Panc1 (cell line): ENCODE measurements at regions not wholly inside any gene's neighbourhood (a gene's known extent, or its start where the extent isn't known, plus 50 kb on each side); places are given as distances from the start of the nearest gene placed in this dataset.

Experiments
- ATAC-seq: fragments of 200-7000 bp; cut with Tn5 transposase; 2 replicates; pipeline ENCODE4 v1.9.1; 2020; ENCODE audit warnings: mild to moderate bottlenecking, moderate library complexity
- BruUV-seq: library from RNA; stranded (reverse); fragments of 400-500 nt; replicated peaks from 2 replicates; lab custom pipeline; 2021; lab: Mats Ljungman, UMichigan
- CTCF ChIA-PET: fragments of 300-600 bp; sonication (Branson Sonifier 250); formaldehyde crosslinking; loops from one replicate; lab custom pipeline; 2022; ENCODE audit warnings: antibody characterized with exemption; lab: Charles Lee
- POLR2A ChIA-PET: fragments of 300-600 bp; sonication (Branson Sonifier 250); formaldehyde crosslinking; loops from one replicate; lab custom pipeline; 2022; ENCODE audit warnings: antibody characterized with exemption; lab: Charles Lee
- DNase-seq: peaks from one replicate; pipeline ENCODE4 v3.0.0-alpha.2; 2010; ENCODE audit warnings: low read depth, low spot score
- H3K27ac ChIP-seq: 2 replicates; pipeline ENCODE4 v1.5.1; 2011; ENCODE audit warnings: mild to moderate bottlenecking, low read length, inconsistent platforms
- H3K27me3 ChIP-seq: fragments of 200-500 bp; sonication (Bioruptor generic); 2 replicates; pipeline ENCODE4 v1.6.0; 2014; ENCODE audit warnings: low read length, inconsistent platforms; ENCODE audit not compliant: control insufficient read depth, insufficient read depth
- H3K36me3 ChIP-seq: fragments of 200-500 bp; sonication (Bioruptor generic); 2 replicates; pipeline ENCODE4 v1.5.1; 2014; ENCODE audit warnings: inconsistent platforms, mild to moderate bottlenecking, low read length, moderate library complexity; ENCODE audit not compliant: control insufficient read depth, insufficient read depth
- H3K4me1 ChIP-seq: 2 replicates; pipeline ENCODE4 v1.5.1; 2011; ENCODE audit warnings: inconsistent platforms, mild to moderate bottlenecking, low read length, moderate library complexity; ENCODE audit not compliant: control insufficient read depth, insufficient read depth
- H3K4me3 ChIP-seq, 2 experiments: 2 replicates each; pipeline ENCODE4 v1.5.1; 2011 to 2012; ENCODE audit warnings: low read depth in 2 of 2, low read length in 2 of 2, mild to moderate bottlenecking in 2 of 2, inconsistent platforms in 1 of 2, moderate library complexity in 1 of 2
- H3K9me3 ChIP-seq: fragments of 200-500 bp; sonication (Bioruptor generic); 2 replicates; pipeline ENCODE4 v1.5.1; 2014; ENCODE audit warnings: low read depth, mild to moderate bottlenecking, inconsistent platforms, low read length, moderate library complexity; ENCODE audit not compliant: control insufficient read depth, insufficient read depth
- CTCF ChIP-seq: fragments of 450-650 bp; IDR thresholded peaks from 2 replicates; pipeline ENCODE4 v1.5.1; 2017; ENCODE audit warnings: mild to moderate bottlenecking
- POLR2AphosphoS5 ChIP-seq: IDR thresholded peaks from 2 replicates; pipeline ENCODE4 v1.6.1; 2012; ENCODE audit warnings: mild to moderate bottlenecking, low read depth, low read length, moderate library complexity
- SIN3A ChIP-seq: IDR thresholded peaks from 2 replicates; pipeline ENCODE4 v1.6.1; 2012; ENCODE audit warnings: low read depth, mild to moderate bottlenecking, low read length, moderate library complexity, borderline replicate concordance; ENCODE audit not compliant: insufficient read depth
- TCF7L2 ChIP-seq: IDR thresholded peaks from 2 replicates; pipeline ENCODE4 v1.6.1; 2011; ENCODE audit warnings: mild to moderate bottlenecking, low read depth, low read length, inconsistent platforms
- in situ Hi-C: cut with HindIII; loops from 2 replicates; pipeline ENCODE4 v1.10.0; 2016; ENCODE audit warnings: low sequenced_read_pairs, low pct_unique_long_range_greater_than_20kb
- intact Hi-C: fragments of 100-400 bp; cut with micrococcal nuclease; formaldehyde crosslinking; loops from one replicate; pipeline ENCODE4 v1.10.0; 2022; ENCODE audit not compliant: unreplicated experiment
- TF ChIP-seq, protein P1 (sequence below), 2 experiments: IDR thresholded peaks; 2 replicates each; pipeline ENCODE4 v1.6.1; 2011 to 2012; ENCODE audit warnings: low read depth in 2 of 2, control low read depth in 1 of 2, low read length in 1 of 2, mild to moderate bottlenecking in 1 of 2, moderate library complexity in 1 of 2; ENCODE audit not compliant: insufficient read depth in 1 of 2

DNA sequence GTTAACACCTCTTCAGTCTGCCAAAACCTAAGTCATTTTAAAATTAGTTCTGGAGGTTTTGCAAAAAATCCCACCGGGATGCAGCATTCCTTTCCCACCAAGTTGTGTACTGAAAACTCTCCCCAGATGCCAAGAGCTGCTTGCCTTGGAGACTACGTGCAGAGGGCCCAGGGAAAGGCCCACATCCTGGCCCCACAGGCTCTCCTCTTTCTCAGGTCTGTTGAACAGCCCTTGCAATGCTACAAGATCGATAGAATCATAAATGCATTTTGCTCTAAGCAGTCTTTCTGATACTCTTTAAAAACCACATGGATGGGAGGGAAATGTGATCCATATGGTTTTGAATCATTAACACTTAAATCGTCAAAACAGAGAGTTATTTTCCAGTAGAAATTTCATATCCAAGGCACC, 126.7 kb upstream of the ZMIZ1 start:
- POLR2A ChIA-PET: no interaction called here
- in situ Hi-C loops: no loop called here
- no TSS peak for BruUV-seq
- peaks cover 6% of the 10 kb centered on the region; the same call in 1 of the 2 replicates for H3K4me1 ChIP-seq
- DNase-seq (no peak), ATAC-seq (no peak)
- no peaks in the 10 kb centered on the region for H3K36me3 ChIP-seq
- TF ChIP-seq TCF7L2: no peak
- TF ChIP-seq CTCF: no peak
- TF ChIP-seq, protein P1, sequence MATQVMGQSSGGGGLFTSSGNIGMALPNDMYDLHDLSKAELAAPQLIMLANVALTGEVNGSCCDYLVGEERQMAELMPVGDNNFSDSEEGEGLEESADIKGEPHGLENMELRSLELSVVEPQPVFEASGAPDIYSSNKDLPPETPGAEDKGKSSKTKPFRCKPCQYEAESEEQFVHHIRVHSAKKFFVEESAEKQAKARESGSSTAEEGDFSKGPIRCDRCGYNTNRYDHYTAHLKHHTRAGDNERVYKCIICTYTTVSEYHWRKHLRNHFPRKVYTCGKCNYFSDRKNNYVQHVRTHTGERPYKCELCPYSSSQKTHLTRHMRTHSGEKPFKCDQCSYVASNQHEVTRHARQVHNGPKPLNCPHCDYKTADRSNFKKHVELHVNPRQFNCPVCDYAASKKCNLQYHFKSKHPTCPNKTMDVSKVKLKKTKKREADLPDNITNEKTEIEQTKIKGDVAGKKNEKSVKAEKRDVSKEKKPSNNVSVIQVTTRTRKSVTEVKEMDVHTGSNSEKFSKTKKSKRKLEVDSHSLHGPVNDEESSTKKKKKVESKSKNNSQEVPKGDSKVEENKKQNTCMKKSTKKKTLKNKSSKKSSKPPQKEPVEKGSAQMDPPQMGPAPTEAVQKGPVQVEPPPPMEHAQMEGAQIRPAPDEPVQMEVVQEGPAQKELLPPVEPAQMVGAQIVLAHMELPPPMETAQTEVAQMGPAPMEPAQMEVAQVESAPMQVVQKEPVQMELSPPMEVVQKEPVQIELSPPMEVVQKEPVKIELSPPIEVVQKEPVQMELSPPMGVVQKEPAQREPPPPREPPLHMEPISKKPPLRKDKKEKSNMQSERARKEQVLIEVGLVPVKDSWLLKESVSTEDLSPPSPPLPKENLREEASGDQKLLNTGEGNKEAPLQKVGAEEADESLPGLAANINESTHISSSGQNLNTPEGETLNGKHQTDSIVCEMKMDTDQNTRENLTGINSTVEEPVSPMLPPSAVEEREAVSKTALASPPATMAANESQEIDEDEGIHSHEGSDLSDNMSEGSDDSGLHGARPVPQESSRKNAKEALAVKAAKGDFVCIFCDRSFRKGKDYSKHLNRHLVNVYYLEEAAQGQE (IDR thresholded peaks at IDR 0.05; ENCODE audit: insufficient read depth in 1 of 2, low read depth in 2 of 2, low read length in 1 of 2): no peak
- TF ChIP-seq POLR2AphosphoS5: no peak
- TF ChIP-seq SIN3A: no peak
- no peak overlapping the region for H3K4me3 ChIP-seq
- CTCF ChIA-PET: no interaction called here
- no peaks in the 10 kb centered on the region for H3K27me3 ChIP-seq
- peaks cover 10% of the 10 kb centered on the region; the same call in 1 of the 2 replicates for H3K9me3 ChIP-seq
- H3K27ac ChIP-seq: no peak overlapping the region
- intact Hi-C loops: no loop called here

- POLR2A ChIA-PET: no interaction called here
- CTCF ChIA-PET: no interaction called here
- in situ Hi-C loops: no loop called here
Observed at GRCh38 chr10:78944723-78945312, 123.9 kb upstream of the ZMIZ1 start.

More at GRCh38 chr10:78944723-78945312, 123.9 kb upstream of the ZMIZ1 start:
- BruUV-seq: no TSS peak
- Histone ChIP-seq H3K27ac (no peak overlapping the region), H3K27me3 (no peaks in the 10 kb centered on the region), H3K36me3 (no peaks in the 10 kb centered on the region), H3K9me3 (peaks cover 10% of the 10 kb centered on the region; the same call in 1 of the 2 replicates), H3K4me1 (peaks cover 6% of the 10 kb centered on the region; the same call in 1 of the 2 replicates), H3K4me3 (no peak overlapping the region)
- intact Hi-C loops: no loop called here
- ATAC-seq (peak; percentile 87), DNase-seq (no peak)
- TF ChIP-seq, protein P1 (IDR thresholded peaks at IDR 0.05; ENCODE audit: insufficient read depth in 1 of 2, low read depth in 2 of 2, low read length in 1 of 2): no peak
- TF ChIP-seq CTCF (no peak), SIN3A (no peak)
